ENCODE measurements at regions not wholly inside any gene's neighbourhood (a gene's known extent, or its start where the extent isn't known, plus 50 kb on each side); places are given as distances from the start of the nearest gene placed in this dataset.

DNA sequence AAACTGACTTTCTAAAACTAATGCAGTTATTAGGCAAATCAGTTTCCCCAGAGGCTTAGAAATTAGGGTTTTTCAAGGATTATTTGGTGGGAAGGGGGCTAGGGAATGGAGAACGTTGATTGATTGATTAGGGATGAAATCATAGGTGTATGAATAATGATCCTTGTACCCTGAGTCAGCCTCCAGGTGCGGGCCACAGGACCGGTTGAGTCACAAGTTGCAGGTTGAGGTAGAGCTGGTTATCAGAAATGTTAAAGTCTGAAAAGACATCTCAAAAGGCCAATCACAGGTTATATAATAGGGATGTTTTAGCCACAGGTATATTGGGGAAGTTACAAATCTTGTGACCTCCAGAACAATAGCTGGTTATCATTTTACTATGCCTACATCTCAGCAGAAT is 341.8 kb upstream of the GULP1 start:
- TF ChIP-seq CTCF (IDR thresholded peaks at IDR 0.05) = no peak
- no peak for TF ChIP-seq POLR2A (IDR thresholded peaks at IDR 0.05)

Measured in adrenal gland (tissue), 5 donors.